ENCODE measurements at regions not wholly inside any gene's neighbourhood (a gene's known extent, or its start where the extent isn't known, plus 50 kb on each side); places are given as distances from the start of the nearest gene placed in this dataset.

- DNase-seq (ENCODE audit: low read depth in 2 of 3, low spot score in 2 of 3), result no peak
These were observed 144.0 kb downstream of the NAV1 start for GRCh38 chr1:201682964-201683363.

GRCh38 chr1:201683397-201683796 is 144.5 kb downstream of the NAV1 start:
- DNase-seq (ENCODE audit: low read depth in 2 of 3, low spot score in 2 of 3), result no peak

- no peak for DNase-seq (ENCODE audit: low read depth in 2 of 3, low spot score in 2 of 3)
These were observed 143.5 kb upstream of the IPO9 start for GRCh38 chr1:201685485-201685884.

- DNase-seq (ENCODE audit: low read depth in 2 of 3, low spot score in 2 of 3), result no peak
These were observed 142.1 kb upstream of the IPO9 start for GRCh38 chr1:201686714-201687455.

GRCh38 chr1:201688514-201688913 is 140.4 kb upstream of the IPO9 start:
- DNase-seq (ENCODE audit: low read depth in 2 of 3, low spot score in 2 of 3), result no peak

GRCh38 chr1:201689647-201690046 is 139.3 kb upstream of the IPO9 start:
- DNase-seq (ENCODE audit: low read depth in 2 of 3, low spot score in 2 of 3), result no peak

GRCh38 chr1:201690528-201690927 is 138.4 kb upstream of the IPO9 start:
- DNase-seq (ENCODE audit: low read depth in 2 of 3, low spot score in 2 of 3), result no peak

- DNase-seq (ENCODE audit: low read depth in 2 of 3, low spot score in 2 of 3), result no peak
These were observed 137.0 kb upstream of the IPO9 start for GRCh38 chr1:201691716-201692554.

GRCh38 chr1:201692555-201693394 is 136.2 kb upstream of the IPO9 start:
- DNase-seq (ENCODE audit: low read depth in 2 of 3, low spot score in 2 of 3), result no peak

GRCh38 chr1:201693890-201694607 is 134.9 kb upstream of the IPO9 start:
- no peak for DNase-seq (ENCODE audit: low read depth in 2 of 3, low spot score in 2 of 3)

GRCh38 chr1:201694608-201695335 is 134.2 kb upstream of the IPO9 start:
- no peak for DNase-seq (ENCODE audit: low read depth in 2 of 3, low spot score in 2 of 3)

GRCh38 chr1:201695607-201696006 is 133.3 kb upstream of the IPO9 start:
- DNase-seq (ENCODE audit: low read depth in 2 of 3, low spot score in 2 of 3), result no peak

- DNase-seq (ENCODE audit: low read depth in 2 of 3, low spot score in 2 of 3), result no peak
These were observed 132.7 kb upstream of the IPO9 start for GRCh38 chr1:201696217-201696761.

GRCh38 chr1:201697174-201697573 is 131.8 kb upstream of the IPO9 start:
- DNase-seq (ENCODE audit: low read depth in 2 of 3, low spot score in 2 of 3), result no peak

- DNase-seq (ENCODE audit: low read depth in 2 of 3, low spot score in 2 of 3), result no peak
These were observed 127.1 kb upstream of the IPO9 start for GRCh38 chr1:201701831-201702230.

- no peak for DNase-seq (ENCODE audit: low read depth in 2 of 3, low spot score in 2 of 3)
These were observed 126.0 kb upstream of the IPO9 start for GRCh38 chr1:201702936-201703335.

GRCh38 chr1:201703621-201704438 is 125.1 kb upstream of the IPO9 start:
- DNase-seq (ENCODE audit: low read depth in 2 of 3, low spot score in 2 of 3), result peak; percentile 44 to 61 (median 45)

- DNase-seq (ENCODE audit: low read depth in 2 of 3, low spot score in 2 of 3), result no peak
These were observed 124.5 kb upstream of the IPO9 start for GRCh38 chr1:201704439-201704792.

- no peak for DNase-seq (ENCODE audit: low read depth in 2 of 3, low spot score in 2 of 3)
These were observed 123.6 kb upstream of the IPO9 start for GRCh38 chr1:201705389-201705788.
